K562 (cell line): ENCODE measurements at regions not wholly inside any gene's neighbourhood (a gene's known extent, or its start where the extent isn't known, plus 50 kb on each side); places are given as distances from the start of the nearest gene placed in this dataset.
"Not testable (repeated sequence)": the region's sequence is repeated elsewhere in the genome, so short reads cannot be mapped to it uniquely, and the experiment has no call there.

Source experiments
- ATAC-seq: fragments of 200-7000 bp; cut with Tn5 transposase; 3 replicates; pipeline ENCODE4 v1.9.1; 2020; ENCODE audit warnings: moderate library complexity
- BruUV-seq: library from RNA; stranded (reverse); fragments of 400-500 nt; replicated peaks from 2 replicates; lab custom pipeline; 2021; lab: Mats Ljungman, UMichigan
- CTCF ChIA-PET: fragments of 300-600 bp; formaldehyde crosslinking; extraction: SDS; loops from one replicate; lab custom pipeline; 2021; ENCODE audit warnings: low intra/inter-chr PET ratio; lab: Yijun Ruan, JAX
- POLR2A ChIA-PET: fragments of 300-600, 350-650 bp; sonication (Branson Sonifier 250); formaldehyde crosslinking; extraction: SDS; loops from one replicate; lab custom pipeline; 2021; ENCODE audit warnings: antibody characterized with exemption, inconsistent platforms; lab: Yijun Ruan, JAX
- DNase-seq, 4 experiments: peaks; one replicate each; pipeline versions ENCODE4 v3.0.0 to v3.0.0-alpha.2; 2011 to 2018; ENCODE audit warnings: low spot score in 3 of 4, mixed read lengths in 3 of 4; ENCODE audit errors: extremely low read depth in 1 of 4
- FAIRE-seq: peaks from 2 replicates; lab custom pipeline; 2011; peaks lifted over from hg19 to GRCh38; lab: Jason Lieb, UNC
- H2AFZ ChIP-seq: 2 replicates; pipeline ENCODE4 v1.6.0; 2011; ENCODE audit warnings: low read depth, low read length, control low read depth, inconsistent platforms
- H3K27ac ChIP-seq: fragments of 200-600 bp; 3 replicates; pipeline ENCODE4 v1.8.0; 2011; ENCODE audit warnings: low read depth, mild to moderate bottlenecking, control low read depth, inconsistent platforms, low read length, moderate library complexity, mixed read lengths; ENCODE audit errors: extremely low read depth
- H3K27me3 ChIP-seq, 2 experiments: fragments of 300-600 bp in 1 of 2; 2 replicates in 1 of 2; 3 replicates in 1 of 2; pipeline versions ENCODE4 v1.6.0 to v1.8.0; 2011; ENCODE audit warnings: inconsistent platforms in 2 of 2, low read length in 2 of 2, mild to moderate bottlenecking in 1 of 2, mixed read lengths in 1 of 2, moderate library complexity in 1 of 2; ENCODE audit not compliant: control insufficient read depth in 2 of 2, insufficient read depth in 2 of 2
- H3K36me3 ChIP-seq: fragments of 300-600 bp; 3 replicates; pipeline ENCODE4 v1.8.0; 2011; ENCODE audit warnings: mild to moderate bottlenecking, low read length, inconsistent platforms; ENCODE audit not compliant: control insufficient read depth, insufficient read depth
- H3K4me1 ChIP-seq, 2 experiments: fragments of 200-600 bp in 1 of 2; replicated peaks in 1 of 2; 2 replicates in 1 of 2; 3 replicates in 1 of 2; pipeline versions ENCODE4 v1.5.1 to v1.8.0; 2011; ENCODE audit warnings: inconsistent platforms in 2 of 2, low read length in 2 of 2, mild to moderate bottlenecking in 1 of 2, mixed read lengths in 1 of 2, moderate library complexity in 1 of 2; ENCODE audit not compliant: control insufficient read depth in 2 of 2, insufficient read depth in 2 of 2
- H3K4me2 ChIP-seq: 2 replicates; pipeline ENCODE4 v1.6.1; 2011; ENCODE audit warnings: low read length, control low read depth, inconsistent platforms, mixed read lengths; ENCODE audit not compliant: insufficient read depth
- H3K4me3 ChIP-seq: fragments of 200-600 bp; sonication (generic), shearing (Covaris generic); 2 replicates; pipeline ENCODE4 v1.5.1; 2016; ENCODE audit warnings: control low read depth, inconsistent platforms
- H3K79me2 ChIP-seq: fragments of 200-600 bp; 3 replicates; pipeline ENCODE4 v1.8.0; 2011; ENCODE audit warnings: low read length, inconsistent platforms; ENCODE audit not compliant: control insufficient read depth, insufficient read depth
- H3K9ac ChIP-seq, 2 experiments: 2 replicates each; pipeline versions ENCODE4 v1.6.0 to v1.6.1; 2011; ENCODE audit warnings: low read depth in 2 of 2, low read length in 2 of 2, control low read depth in 1 of 2, inconsistent platforms in 1 of 2, mild to moderate bottlenecking in 1 of 2, mixed read lengths in 1 of 2; ENCODE audit not compliant: insufficient read depth in 1 of 2
- H3K9me1 ChIP-seq: one replicate; pipeline ENCODE4 v1.6.0; 2011; ENCODE audit warnings: inconsistent platforms, mild to moderate bottlenecking, low read length, moderate library complexity; ENCODE audit not compliant: control insufficient read depth, insufficient read depth
- H3K9me3 ChIP-seq: replicated peaks from 2 replicates; pipeline ENCODE4 v1.5.1; 2011; ENCODE audit warnings: low read depth, low read length, inconsistent platforms; ENCODE audit not compliant: control insufficient read depth, insufficient read depth
- H4K20me1 ChIP-seq: replicated peaks from 2 replicates; pipeline ENCODE4 v1.6.1; 2011; ENCODE audit warnings: low read length, inconsistent platforms, mixed read lengths; ENCODE audit not compliant: control insufficient read depth, insufficient read depth
- FOXA1 ChIP-seq: fragments of 450-650 bp; IDR thresholded peaks from 2 replicates; pipeline ENCODE4 v1.6.1; 2016; ENCODE audit warnings: mild to moderate bottlenecking, borderline replicate concordance
- ZNF316 ChIP-seq: fragments of 450-650 bp; IDR thresholded peaks from 2 replicates; pipeline ENCODE4 v1.6.1; 2016
- WGBS: fragments of 100-300 bp; shearing (Covaris generic); methylation state at CpG from one replicate; pipeline ENCODE4 v1.1.6; 2016; ENCODE audit warnings: low coverage, mixed read lengths; ENCODE audit not compliant: insufficient coverage; ENCODE audit errors: missing lambda C conversion rate; 5-methylcytosine and 5-hydroxymethylcytosine counted together
- in situ Hi-C: fragments of 300-500 bp; cut with MboI; formaldehyde crosslinking; loops from 4 replicates; pipeline ENCODE4 v1.15.0; 2018; ENCODE audit warnings: inconsistent platforms, mixed read lengths
- intact Hi-C: fragments of 100-400 bp; cut with micrococcal nuclease; formaldehyde crosslinking; loops from 2 replicates; pipeline ENCODE4 v1.14.2; 2022

GRCh38 chr10:109237050-109237449 lies 686.3 kb downstream of the XPNPEP1 start:
- intact Hi-C loops (no loop called here), in situ Hi-C loops (no loop called here)
- POLR2A ChIA-PET: no interaction called here
- DNase-seq (no peak), FAIRE-seq (no peak), ATAC-seq (no peak)
- Histone ChIP-seq H3K79me2 (no peaks in the 10 kb centered on the region), H3K27ac (no peak overlapping the region), H3K4me3 (no peak overlapping the region), H2AFZ (no peak overlapping the region), H3K4me2 (no peak overlapping the region), H3K9ac (no peak overlapping the region), H3K9me3 (no peaks in the 10 kb centered on the region), H3K9me1 (no peaks in the 10 kb centered on the region), H3K36me3 (no peaks in the 10 kb centered on the region), H3K27me3 (no peaks in the 10 kb centered on the region), H4K20me1 (no peaks in the 10 kb centered on the region), H3K4me1 (no peaks in the 10 kb centered on the region)
- TF ChIP-seq FOXA1 (no peak), ZNF316 (0 out of 2 replicates have a peak, but pooled peaks have one; percentile 7)
- no TSS peak for BruUV-seq
- WGBS: 0% methylated on average over 2 of the region's 2 CpGs
- CTCF ChIA-PET: no interaction called here

- H3K36me3 ChIP-seq, H3K79me2 ChIP-seq, H3K27me3 ChIP-seq, H2AFZ ChIP-seq, in situ Hi-C loops, H3K4me3 ChIP-seq, H3K27ac ChIP-seq, H4K20me1 ChIP-seq, H3K9ac ChIP-seq, POLR2A ChIA-PET, H3K4me1 ChIP-seq, H3K9me3 ChIP-seq, ATAC-seq, H3K4me2 ChIP-seq, intact Hi-C loops, DNase-seq, H3K9me1 ChIP-seq, FAIRE-seq, BruUV-seq, CTCF ChIA-PET: not testable (repeated sequence)
- 3% methylated on average over 12 of the region's 13 CpGs for WGBS
Observed at GRCh38 chr10:109223533-109223932, 699.8 kb downstream of the XPNPEP1 start.
